ENCODE measurements at regions not wholly inside any gene's neighbourhood (a gene's known extent, or its start where the extent isn't known, plus 50 kb on each side); places are given as distances from the start of the nearest gene placed in this dataset.
A peak's percentile ranks its signal among the peaks of the same experiment; 100 is the strongest.

- no peak for DNase-seq
Measured at GRCh38 chr7:35581605-35582210, 113.2 kb downstream of the HERPUD2 start.

DNA sequence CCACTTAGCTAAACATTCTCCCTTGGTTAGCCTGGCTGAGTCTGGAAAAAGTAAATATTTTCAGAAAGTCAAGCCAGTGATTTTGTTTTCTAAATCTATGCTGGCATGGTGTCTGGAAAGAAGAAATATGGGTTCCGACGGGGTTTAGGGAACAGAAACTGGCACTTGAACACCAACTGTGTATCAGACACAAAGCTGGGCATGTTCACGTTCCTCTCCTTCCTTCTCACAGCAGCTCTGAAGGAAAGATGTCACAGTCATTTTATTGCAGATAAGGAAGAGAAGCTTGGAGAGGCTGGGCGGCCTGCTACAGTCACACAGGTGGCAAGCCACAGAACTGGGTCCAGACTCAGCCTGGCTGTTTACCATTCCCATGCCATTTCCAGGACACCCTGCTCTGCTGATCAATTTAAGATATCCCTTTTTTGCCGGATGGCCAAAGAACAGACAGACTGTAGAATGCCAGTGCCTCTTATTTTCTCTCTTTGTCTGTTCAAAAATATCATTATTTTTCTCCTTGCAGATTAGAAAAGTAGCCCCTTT is 118.8 kb downstream of the HERPUD2 start:
- DNase-seq: no peak

- peak; percentile 38 for DNase-seq
Measured at GRCh38 chr7:35571611-35572240, 123.2 kb downstream of the HERPUD2 start.

DNA sequence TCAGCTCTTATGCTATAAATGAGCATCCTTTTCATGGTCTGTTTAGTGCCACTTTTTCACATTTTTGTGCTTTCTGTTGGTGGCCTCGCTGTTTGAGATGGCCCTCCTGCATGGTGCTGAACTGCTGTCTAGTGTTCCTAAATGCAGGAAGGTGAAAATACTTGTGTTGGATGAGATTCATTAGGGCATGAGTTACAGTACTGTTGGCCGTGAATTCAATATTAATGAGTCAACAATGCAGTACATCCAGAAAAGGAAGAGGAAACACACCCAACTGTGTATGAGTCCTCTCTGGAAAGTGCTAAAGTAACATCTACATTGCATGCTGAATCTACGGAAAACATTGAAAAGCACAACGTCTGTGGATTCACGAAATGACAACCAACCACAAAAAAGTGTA is 124.0 kb downstream of the HERPUD2 start:
- DNase-seq: no peak

GRCh38 chr7:35565927-35566326 is 129.0 kb downstream of the HERPUD2 start:
- peak; percentile 10 for DNase-seq

GRCh38 chr7:35558841-35559240 is 136.1 kb downstream of the HERPUD2 start:
- DNase-seq: no peak

- DNase-seq: peak; percentile 22
Measured at GRCh38 chr7:35556515-35557471, 138.1 kb downstream of the HERPUD2 start.

DNA sequence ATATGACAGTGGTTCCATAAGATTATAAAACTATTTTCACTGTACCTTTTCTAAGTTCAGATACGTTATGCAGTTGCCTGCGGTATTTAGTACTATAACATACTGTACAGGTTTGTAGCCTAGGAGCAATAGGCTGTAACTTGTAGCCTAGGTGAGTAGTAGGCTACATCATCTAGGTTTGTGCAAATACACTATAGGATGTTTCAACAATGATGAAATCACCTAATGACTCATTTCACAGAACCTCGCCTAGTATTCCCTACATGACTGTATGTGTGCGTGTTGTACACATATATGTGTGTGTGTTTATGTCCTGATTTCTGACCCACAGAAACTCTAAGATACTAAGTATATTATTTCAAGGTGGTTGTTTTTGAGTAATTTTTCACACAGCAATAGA is 139.0 kb downstream of the HERPUD2 start:
- DNase-seq: no peak

GRCh38 chr7:35555386-35555785 is 139.5 kb downstream of the HERPUD2 start:
- DNase-seq: no peak

DNA sequence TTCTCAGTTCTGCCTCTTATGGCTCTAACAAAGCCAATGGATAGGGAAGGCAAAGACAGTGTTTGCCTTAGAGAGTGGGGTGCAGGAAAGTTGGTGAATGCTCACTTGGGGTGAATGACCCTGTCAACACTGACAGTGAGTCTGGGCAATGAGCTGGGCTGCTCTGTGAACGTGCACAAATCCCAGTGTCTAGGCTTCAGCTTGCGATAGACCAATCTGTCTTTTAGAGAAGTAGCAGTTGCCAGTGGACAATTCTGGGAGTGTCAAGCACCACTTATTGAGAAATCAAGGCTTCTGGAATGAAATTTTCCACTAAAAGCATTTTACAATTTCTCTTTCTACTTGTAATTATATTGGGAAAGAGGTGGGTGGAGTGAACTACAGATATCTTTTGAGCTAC is 141.4 kb downstream of the HERPUD2 start:
- no peak for DNase-seq

- no peak for DNase-seq
Measured at GRCh38 chr7:35552691-35553090, 142.2 kb downstream of the HERPUD2 start.

DNA sequence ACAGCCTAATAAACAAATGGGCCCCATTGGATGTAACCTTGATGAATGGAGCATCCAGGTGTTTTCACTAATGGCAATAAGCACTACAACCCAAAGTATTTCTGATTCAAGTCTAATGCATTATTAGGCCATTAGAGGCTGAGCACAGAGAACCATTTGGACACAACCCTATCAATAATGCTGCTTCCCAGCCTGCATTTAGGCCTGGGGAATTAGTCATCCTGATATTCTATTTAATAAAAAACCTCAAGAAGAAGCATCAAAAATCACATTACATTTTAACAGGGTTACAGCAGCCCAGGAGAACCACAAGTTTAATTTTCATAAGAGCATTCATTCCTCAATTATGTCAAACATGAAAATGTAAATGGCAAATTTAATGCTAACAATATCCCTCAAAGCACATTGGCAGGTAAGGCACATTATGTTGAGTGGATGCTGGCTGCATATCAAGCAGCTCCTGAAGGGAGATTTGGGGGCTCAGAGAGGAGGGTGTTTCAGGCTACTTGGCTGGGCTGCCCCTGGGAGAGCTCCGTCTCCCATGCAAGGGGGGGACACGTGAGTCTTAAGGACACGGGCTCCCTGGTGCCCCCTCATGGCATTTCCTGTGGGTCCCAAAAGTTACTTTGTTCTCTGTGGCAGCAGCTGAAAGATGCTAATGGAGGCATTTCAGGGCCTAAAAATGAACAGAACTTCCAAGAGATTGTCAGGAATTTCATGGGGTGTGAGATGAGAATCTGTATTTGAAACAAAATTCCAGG is 143.4 kb downstream of the HERPUD2 start:
- no peak for DNase-seq

DNA sequence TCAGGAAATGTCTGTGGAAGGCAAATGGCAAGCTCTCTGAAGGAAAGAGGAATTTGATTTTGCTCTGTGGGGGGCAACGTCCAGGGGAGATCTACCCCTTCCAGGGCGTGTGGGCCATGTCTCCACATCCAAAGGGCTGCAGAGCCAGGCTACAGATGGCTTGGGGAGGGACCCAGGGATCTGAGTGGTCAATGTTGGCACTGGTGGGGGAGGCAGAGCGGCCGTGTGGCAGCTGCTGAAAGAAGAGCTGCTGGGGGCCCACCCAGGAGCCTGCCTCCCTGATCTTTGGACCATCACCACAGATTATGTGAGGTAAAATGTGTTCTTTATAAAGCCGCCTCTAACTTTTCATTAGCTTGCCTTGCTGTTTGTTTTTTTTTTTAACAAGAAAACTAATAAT is 144.1 kb downstream of the HERPUD2 start:
- no peak for DNase-seq

DNA sequence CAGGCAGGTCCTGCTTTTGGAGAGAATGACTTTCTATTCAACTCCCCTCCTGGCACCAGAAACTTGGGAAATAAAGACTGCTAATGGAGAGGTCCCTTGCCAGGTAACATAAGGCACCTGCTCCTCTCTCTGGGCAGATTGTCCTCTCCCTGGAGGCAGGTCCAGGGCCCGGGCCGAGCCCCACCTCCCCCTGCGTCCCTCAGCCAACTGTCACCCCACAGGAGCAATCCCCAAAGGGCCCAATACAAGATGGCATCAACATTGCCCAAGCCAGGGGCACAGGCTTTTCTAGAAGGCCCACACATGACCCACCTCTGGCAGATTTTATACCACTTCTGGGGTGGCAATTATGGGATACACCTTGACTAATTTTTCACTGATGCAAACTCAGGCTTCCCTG is 145.2 kb downstream of the HERPUD2 start:
- DNase-seq: no peak

- no peak for DNase-seq
Measured at GRCh38 chr7:35548291-35548690, 146.6 kb downstream of the HERPUD2 start.

DNA sequence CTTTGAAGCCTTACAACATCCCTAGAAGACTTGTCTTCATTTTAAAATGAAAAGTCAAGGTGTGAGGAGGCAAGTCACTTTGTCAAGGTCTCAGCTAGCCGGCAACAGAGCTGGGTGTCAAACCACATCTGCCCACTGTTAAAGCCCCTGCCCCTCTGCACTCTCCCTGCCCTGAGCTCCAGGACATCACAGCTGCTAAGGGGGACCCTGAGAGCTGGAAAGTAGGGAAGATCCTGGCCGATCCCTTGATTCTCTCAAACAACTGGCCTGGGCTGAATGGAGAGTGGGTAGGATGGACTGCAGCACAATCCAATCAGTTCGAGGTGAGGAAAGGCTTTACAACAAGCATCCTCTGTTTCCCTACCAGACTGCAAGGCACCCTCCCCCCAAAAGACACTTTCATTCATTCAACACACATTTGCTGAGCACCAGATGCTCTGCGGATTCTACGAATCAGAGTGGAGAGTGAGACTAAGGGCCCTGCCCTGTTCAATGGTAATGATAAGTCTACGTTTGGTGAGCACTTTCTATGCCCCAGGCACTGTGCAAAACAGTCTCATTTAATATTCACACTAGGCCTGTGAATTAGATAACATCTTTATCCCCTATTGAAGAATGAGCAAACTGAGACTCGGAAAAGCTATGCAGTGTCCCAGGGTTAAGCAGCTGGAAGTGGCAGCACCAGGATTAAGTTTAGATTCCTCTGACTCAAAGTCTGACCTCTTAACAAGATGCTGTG is 148.1 kb downstream of the HERPUD2 start:
- DNase-seq: no peak

DNA sequence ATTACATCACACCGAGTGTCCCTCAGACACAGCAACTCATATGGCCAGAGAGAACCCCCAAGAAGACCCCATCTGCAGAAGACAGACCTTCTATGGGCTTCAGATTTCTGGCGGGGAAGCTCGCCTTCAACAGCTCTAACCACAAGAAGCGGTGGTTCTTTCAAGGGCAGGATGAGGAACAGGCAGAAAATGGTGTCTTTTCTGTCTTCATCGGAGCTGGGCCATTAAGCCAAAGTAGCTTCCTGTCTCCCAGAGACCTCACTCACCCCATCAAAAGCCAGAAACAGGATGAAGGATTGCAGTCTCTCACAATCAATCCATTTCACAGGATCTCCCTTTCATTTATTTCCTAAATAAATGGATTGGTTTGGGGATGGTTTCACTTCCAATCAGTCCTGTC is 149.1 kb downstream of the HERPUD2 start:
- no peak for DNase-seq

DNA sequence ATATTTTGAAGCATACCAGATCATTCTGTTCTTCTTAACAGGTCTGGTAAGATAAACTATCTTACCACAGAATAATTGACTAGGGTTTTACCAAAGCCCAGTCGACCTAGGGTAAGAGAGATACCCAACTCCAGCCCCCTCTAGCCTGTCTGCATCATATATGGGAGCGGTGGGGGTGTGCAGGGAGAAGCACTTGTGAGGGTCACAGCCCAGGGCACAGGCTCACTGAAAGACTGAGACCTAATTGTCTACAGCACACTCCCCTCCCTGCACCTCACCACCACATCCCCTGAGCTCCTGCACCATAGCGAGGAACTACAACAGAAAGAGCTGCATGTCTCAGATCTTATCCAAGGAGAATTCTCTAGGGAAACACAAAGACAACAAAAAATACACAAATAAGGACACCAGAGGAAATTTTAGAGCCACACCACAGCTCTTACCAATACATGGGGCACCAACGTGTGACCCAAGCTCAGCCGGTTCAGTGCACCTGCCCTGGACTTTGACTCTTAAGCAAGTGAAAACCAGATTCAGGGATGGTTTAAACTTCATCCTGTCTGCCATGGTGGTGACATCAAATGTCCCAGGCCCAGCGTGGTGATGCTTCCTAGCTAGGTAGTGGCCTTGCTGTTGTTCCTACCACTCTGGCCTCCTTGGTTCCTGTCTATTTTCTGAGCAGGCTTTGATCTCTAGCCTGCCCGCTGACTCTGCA is 150.8 kb downstream of the HERPUD2 start:
- DNase-seq: no peak

GRCh38 chr7:35537067-35538023 is 157.6 kb downstream of the HERPUD2 start:
- DNase-seq: peak; percentile 82

DNA sequence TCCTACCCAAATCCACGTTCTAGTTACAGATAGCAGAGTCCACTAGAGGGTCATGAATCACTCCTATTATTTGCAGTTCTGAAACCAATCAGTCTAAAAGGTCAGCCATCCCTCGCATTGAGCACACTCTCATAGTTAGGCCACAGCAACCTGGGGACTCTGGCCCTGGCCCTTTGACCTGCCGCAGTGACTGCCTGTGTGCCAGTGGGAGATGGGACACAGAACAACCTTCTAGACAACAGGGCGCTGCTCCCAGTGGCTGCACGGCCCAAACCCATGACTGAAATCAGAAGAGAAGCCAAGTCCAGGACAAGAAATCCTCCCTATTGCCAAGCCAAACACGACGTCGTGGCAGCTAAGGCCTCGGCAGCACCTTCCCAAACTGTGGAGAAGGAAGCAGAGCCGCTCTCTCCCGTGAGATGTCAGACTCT is 158.5 kb downstream of the HERPUD2 start:
- DNase-seq: no peak

Data from hematopoietic multipotent progenitor cell treated with erythropoietin and hydrocortisone succinate and interleukin-3 and kit ligand, for 4 days (in vitro differentiated cells).